DMS153 (cell line): ENCODE measurements at regions not wholly inside any gene's neighbourhood (a gene's known extent, or its start where the extent isn't known, plus 50 kb on each side); places are given as distances from the start of the nearest gene placed in this dataset.
"Not testable (repeated sequence)": the region's sequence is repeated elsewhere in the genome, so short reads cannot be mapped to it uniquely, and the experiment has no call there.

Experiments used
- DNase-seq: peaks from one replicate; lab custom pipeline; 2025; lab: John Stamatoyannopoulos, UW

- DNase-seq, result no peak
Measured at GRCh38 chr14:83559721-83560120, 1970.2 kb upstream of the FLRT2 start.

GRCh38 chr14:83561261-83561660 is 1968.7 kb upstream of the FLRT2 start:
- DNase-seq, result no peak

GRCh38 chr14:83566567-83566966 is 1963.4 kb upstream of the FLRT2 start:
- DNase-seq, result no peak

GRCh38 chr14:83568141-83568540 is 1961.8 kb upstream of the FLRT2 start:
- no peak for DNase-seq

GRCh38 chr14:83575301-83575700 is 1954.6 kb upstream of the FLRT2 start:
- DNase-seq, result no peak

GRCh38 chr14:83583201-83583600 is 1946.7 kb upstream of the FLRT2 start:
- DNase-seq, result no peak

- no peak for DNase-seq
Measured at GRCh38 chr14:83594874-83595273, 1935.1 kb upstream of the FLRT2 start.

GRCh38 chr14:83607682-83608081 is 1922.3 kb upstream of the FLRT2 start:
- no peak for DNase-seq

- no peak for DNase-seq
Measured at GRCh38 chr14:83611491-83611890, 1918.5 kb upstream of the FLRT2 start.

GRCh38 chr14:83611906-83612390 is 1918.0 kb upstream of the FLRT2 start:
- no peak for DNase-seq

GRCh38 chr14:83614956-83615355 is 1915.0 kb upstream of the FLRT2 start:
- peak; percentile 4 for DNase-seq

- DNase-seq, result no peak
Measured at GRCh38 chr14:83624541-83624940, 1905.4 kb upstream of the FLRT2 start.

GRCh38 chr14:83632375-83632774 is 1897.6 kb upstream of the FLRT2 start:
- DNase-seq, result no peak

- no peak for DNase-seq
Measured at GRCh38 chr14:83638748-83639504, 1891.0 kb upstream of the FLRT2 start.

- DNase-seq, result not testable (repeated sequence)
Measured at GRCh38 chr14:83639505-83639875, 1890.5 kb upstream of the FLRT2 start.

- DNase-seq, result no peak
Measured at GRCh38 chr14:83646228-83646627, 1883.7 kb upstream of the FLRT2 start.

GRCh38 chr14:83660597-83660996 is 1869.3 kb upstream of the FLRT2 start:
- no peak for DNase-seq

GRCh38 chr14:83664389-83664788 is 1865.6 kb upstream of the FLRT2 start:
- DNase-seq, result no peak

GRCh38 chr14:83689265-83689664 is 1840.7 kb upstream of the FLRT2 start:
- DNase-seq, result no peak

GRCh38 chr14:83697099-83697498 is 1832.8 kb upstream of the FLRT2 start:
- DNase-seq, result no peak

- no peak for DNase-seq
Measured at GRCh38 chr14:83702619-83703018, 1827.3 kb upstream of the FLRT2 start.

- peak; percentile 3 for DNase-seq
Measured at GRCh38 chr14:83706231-83706954, 1823.6 kb upstream of the FLRT2 start.

GRCh38 chr14:83707056-83707455 is 1822.9 kb upstream of the FLRT2 start:
- DNase-seq, result no peak
